ENCODE measurements at regions not wholly inside any gene's neighbourhood (a gene's known extent, or its start where the extent isn't known, plus 50 kb on each side); places are given as distances from the start of the nearest gene placed in this dataset.

DNA sequence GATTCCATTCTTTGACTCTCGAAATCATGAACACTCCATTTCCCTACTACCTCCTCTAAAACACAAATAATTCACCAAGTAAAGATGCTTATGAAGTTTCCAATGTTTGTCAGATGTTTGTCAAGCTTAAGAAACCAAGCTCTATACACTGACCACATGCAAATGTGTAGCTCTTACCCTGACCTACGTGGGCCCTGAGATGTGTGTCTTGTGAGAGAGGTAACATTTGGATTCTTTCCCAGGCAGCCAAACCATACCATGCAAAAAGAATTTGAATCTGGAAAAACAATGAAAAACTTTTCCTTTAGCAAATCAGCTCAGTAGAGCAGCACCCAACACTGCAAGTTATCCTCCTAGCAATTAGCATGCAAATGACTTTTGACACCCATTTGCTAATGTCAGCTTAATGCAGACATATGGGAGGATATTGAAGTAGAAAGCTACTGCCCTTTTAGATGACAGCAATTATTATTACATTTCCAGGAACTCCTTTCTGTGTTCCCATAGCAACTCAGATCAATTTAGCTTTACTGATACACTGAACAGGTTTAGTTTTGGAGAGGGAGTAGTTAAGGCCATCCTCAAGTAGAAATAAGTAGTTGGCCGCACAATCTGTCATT is 83.2 kb upstream of the RGS4 start:
- no peak for DNase-seq (ENCODE audit: low read depth in 1 of 2, low spot score in 1 of 2)
- Histone ChIP-seq H3K4me3 (replicated peaks; ENCODE audit: insufficient read depth, low read length) (no peak overlapping the region), H3K27ac (replicated peaks) (no peak overlapping the region), H3K27me3 (ENCODE audit: insufficient read depth, poor library complexity, severe bottlenecking) (peaks cover 3% of the 10 kb centered on the region)
- no peak for TF ChIP-seq POLR2AphosphoS5 (IDR thresholded peaks at IDR 0.05; ENCODE audit: low read depth)
- TF ChIP-seq, protein P1, sequence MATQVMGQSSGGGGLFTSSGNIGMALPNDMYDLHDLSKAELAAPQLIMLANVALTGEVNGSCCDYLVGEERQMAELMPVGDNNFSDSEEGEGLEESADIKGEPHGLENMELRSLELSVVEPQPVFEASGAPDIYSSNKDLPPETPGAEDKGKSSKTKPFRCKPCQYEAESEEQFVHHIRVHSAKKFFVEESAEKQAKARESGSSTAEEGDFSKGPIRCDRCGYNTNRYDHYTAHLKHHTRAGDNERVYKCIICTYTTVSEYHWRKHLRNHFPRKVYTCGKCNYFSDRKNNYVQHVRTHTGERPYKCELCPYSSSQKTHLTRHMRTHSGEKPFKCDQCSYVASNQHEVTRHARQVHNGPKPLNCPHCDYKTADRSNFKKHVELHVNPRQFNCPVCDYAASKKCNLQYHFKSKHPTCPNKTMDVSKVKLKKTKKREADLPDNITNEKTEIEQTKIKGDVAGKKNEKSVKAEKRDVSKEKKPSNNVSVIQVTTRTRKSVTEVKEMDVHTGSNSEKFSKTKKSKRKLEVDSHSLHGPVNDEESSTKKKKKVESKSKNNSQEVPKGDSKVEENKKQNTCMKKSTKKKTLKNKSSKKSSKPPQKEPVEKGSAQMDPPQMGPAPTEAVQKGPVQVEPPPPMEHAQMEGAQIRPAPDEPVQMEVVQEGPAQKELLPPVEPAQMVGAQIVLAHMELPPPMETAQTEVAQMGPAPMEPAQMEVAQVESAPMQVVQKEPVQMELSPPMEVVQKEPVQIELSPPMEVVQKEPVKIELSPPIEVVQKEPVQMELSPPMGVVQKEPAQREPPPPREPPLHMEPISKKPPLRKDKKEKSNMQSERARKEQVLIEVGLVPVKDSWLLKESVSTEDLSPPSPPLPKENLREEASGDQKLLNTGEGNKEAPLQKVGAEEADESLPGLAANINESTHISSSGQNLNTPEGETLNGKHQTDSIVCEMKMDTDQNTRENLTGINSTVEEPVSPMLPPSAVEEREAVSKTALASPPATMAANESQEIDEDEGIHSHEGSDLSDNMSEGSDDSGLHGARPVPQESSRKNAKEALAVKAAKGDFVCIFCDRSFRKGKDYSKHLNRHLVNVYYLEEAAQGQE (IDR thresholded peaks at IDR 0.05; ENCODE audit: insufficient replicate concordance, low read depth) = no peak
- TF ChIP-seq, protein P2, sequence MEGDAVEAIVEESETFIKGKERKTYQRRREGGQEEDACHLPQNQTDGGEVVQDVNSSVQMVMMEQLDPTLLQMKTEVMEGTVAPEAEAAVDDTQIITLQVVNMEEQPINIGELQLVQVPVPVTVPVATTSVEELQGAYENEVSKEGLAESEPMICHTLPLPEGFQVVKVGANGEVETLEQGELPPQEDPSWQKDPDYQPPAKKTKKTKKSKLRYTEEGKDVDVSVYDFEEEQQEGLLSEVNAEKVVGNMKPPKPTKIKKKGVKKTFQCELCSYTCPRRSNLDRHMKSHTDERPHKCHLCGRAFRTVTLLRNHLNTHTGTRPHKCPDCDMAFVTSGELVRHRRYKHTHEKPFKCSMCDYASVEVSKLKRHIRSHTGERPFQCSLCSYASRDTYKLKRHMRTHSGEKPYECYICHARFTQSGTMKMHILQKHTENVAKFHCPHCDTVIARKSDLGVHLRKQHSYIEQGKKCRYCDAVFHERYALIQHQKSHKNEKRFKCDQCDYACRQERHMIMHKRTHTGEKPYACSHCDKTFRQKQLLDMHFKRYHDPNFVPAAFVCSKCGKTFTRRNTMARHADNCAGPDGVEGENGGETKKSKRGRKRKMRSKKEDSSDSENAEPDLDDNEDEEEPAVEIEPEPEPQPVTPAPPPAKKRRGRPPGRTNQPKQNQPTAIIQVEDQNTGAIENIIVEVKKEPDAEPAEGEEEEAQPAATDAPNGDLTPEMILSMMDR (IDR thresholded peaks at IDR 0.05; ENCODE audit: insufficient read depth, low read length) = no peak
- no peak for TF ChIP-seq SPI1 (IDR thresholded peaks at IDR 0.05; ENCODE audit: borderline replicate concordance, low read depth)
- TF ChIP-seq GABPA (IDR thresholded peaks at IDR 0.05; ENCODE audit: low read depth) = no peak

DNA sequence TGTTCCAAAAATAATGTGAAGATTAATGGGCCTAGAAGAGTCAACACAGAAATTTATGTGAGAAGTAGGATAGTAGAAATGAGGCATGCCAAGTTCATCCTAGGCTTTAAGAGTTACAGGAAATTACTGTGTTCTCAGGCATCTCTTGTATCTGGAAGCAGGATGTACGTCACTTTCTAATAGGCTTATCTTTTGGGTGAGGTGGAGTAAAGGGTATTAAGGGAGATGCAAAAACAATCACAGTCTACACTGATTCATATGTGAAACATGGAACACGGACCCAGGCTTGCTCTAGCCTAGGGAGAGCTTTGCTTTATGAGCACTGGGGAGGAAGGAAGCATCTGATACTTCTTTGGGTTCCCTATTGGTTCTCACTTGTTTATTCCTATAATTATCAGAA is 84.5 kb upstream of the RGS4 start:
- DNase-seq (ENCODE audit: low read depth in 1 of 2, low spot score in 1 of 2) = no peak
- no peak for TF ChIP-seq POLR2AphosphoS5 (IDR thresholded peaks at IDR 0.05; ENCODE audit: low read depth)
- TF ChIP-seq, protein P1 (IDR thresholded peaks at IDR 0.05; ENCODE audit: insufficient replicate concordance, low read depth) = no peak
- TF ChIP-seq, protein P2 (IDR thresholded peaks at IDR 0.05; ENCODE audit: insufficient read depth, low read length) = no peak
- no peak for TF ChIP-seq GABPA (IDR thresholded peaks at IDR 0.05; ENCODE audit: low read depth)
- TF ChIP-seq SPI1 (IDR thresholded peaks at IDR 0.05; ENCODE audit: borderline replicate concordance, low read depth) = no peak
- Histone ChIP-seq H3K27ac (replicated peaks) (no peak overlapping the region), H3K27me3 (ENCODE audit: insufficient read depth, poor library complexity, severe bottlenecking) (peaks cover 3% of the 10 kb centered on the region), H3K4me3 (replicated peaks; ENCODE audit: insufficient read depth, low read length) (no peak overlapping the region)

DNA sequence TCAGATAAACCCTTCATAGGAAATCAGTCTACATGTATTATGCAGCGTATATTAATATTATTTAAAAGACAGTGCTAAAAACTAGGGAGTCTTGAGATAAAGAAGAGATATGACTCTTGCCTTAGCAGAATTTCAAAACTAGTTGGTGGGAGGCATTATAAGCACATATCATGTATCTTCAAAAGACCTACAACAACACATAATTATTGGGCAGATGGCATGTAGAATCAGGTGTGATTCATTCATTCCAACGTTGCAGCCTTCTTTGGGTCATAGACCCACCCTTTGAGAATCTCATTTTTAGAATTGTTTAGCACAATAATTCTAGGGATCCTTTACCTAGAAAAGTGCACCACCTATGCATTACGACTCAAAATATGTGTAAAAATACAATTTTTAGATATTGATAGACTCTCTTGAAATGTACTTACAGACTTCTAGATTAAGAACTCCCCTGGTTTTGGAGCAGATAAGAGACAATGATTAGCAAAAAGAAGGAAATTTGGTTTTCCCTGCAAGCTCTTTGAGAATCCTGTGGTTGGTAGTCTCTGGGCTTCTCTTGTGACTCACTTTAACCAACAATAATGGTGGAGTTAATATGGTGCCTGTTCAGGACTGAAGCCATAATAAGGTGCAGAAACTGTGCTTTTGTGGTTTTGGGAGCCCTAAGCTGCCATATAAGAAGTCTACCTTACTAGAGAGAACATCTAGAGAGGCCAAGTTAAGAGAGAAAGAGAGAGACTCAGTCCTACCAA is 85.3 kb upstream of the RGS4 start:
- TF ChIP-seq, protein P1 (IDR thresholded peaks at IDR 0.05; ENCODE audit: insufficient replicate concordance, low read depth) = no peak
- TF ChIP-seq GABPA (IDR thresholded peaks at IDR 0.05; ENCODE audit: low read depth) = no peak
- TF ChIP-seq, protein P2 (IDR thresholded peaks at IDR 0.05; ENCODE audit: insufficient read depth, low read length) = no peak
- TF ChIP-seq SPI1 (IDR thresholded peaks at IDR 0.05; ENCODE audit: borderline replicate concordance, low read depth) = no peak
- no peak for TF ChIP-seq POLR2AphosphoS5 (IDR thresholded peaks at IDR 0.05; ENCODE audit: low read depth)
- H3K27ac ChIP-seq (replicated peaks) = no peak overlapping the region
- DNase-seq (ENCODE audit: low read depth in 1 of 2, low spot score in 1 of 2) = no peak
- H3K27me3 ChIP-seq (ENCODE audit: insufficient read depth, poor library complexity, severe bottlenecking) = peaks cover 3% of the 10 kb centered on the region
- no peak overlapping the region for H3K4me3 ChIP-seq (replicated peaks; ENCODE audit: insufficient read depth, low read length)
